ENCODE measurements at regions not wholly inside any gene's neighbourhood (a gene's known extent, or its start where the extent isn't known, plus 50 kb on each side); places are given as distances from the start of the nearest gene placed in this dataset.
A peak's percentile ranks its signal among the peaks of the same experiment; 100 is the strongest.

DNA sequence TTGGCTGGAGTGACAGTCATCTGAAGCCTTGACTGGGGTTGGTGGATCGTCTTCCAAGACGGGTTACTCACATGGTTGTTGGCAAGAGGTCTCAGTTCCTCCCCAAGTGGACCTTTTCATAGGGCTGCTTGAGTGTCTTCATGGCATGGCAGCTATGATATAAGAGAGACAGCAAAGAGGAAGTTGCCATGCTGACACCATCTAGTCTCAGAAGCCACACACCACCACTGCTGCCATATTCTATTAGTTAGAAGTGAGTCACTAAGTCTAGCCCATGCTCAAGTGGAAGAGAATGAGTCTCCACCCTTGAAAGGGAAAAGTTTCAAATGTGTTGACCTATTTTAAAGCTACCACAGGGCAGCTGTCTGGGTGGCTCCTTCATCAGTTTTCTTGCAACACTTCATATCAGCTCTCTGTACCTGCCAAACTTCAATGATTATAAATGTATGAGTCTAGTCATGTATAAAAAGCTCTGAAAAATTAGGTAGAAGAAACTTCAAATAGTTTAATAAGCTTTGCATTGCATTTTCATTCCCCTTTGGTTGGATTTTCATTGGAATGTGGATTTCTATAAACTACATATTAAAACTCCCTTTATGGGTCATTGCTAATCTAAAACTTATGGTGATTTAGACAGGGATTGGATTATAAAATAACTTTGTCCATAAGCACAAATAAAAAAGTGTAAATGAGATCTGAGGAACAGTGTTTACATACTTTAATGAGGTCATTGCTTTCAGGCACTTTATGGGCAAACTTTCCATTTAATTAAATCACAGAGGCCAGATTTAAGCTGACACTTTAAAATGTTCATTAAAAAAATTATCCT lies 68.0 kb upstream of the ATXN3L start:
- no peak for TF ChIP-seq CTCF (IDR thresholded peaks at IDR 0.05; ENCODE audit: borderline replicate concordance, extremely low read depth, insufficient read depth)
- Histone ChIP-seq H3K9ac (ENCODE audit: low read length in 3 of 3) (no peak overlapping the region), H3K4me1 (ENCODE audit: control insufficient read depth in 2 of 3, insufficient read depth in 2 of 3, low read depth in 1 of 3, low read length in 3 of 3) (no peaks in the 10 kb centered on the region), H3K36me3 (ENCODE audit: control insufficient read depth in 2 of 3, insufficient read depth in 3 of 3, low read length in 3 of 3) (no peaks in the 10 kb centered on the region), H3K9me3 (ENCODE audit: control insufficient read depth in 2 of 3, insufficient read depth in 1 of 3, low read length in 3 of 3) (no peaks in the 10 kb centered on the region), H3K27ac (ENCODE audit: low read depth in 2 of 2, low read length in 2 of 2) (no peak overlapping the region), H3K27me3 (ENCODE audit: control insufficient read depth, insufficient read depth, low read length) (peaks cover 7% of the 10 kb centered on the region), H3K4me3 (ENCODE audit: low read length in 3 of 3) (no peak overlapping the region)
- FAIRE-seq (no peak), DNase-seq (peak in 1 of 5 donors; percentile 31)
- intact Hi-C loops (cut with DNase I), result no loop called here

DNA sequence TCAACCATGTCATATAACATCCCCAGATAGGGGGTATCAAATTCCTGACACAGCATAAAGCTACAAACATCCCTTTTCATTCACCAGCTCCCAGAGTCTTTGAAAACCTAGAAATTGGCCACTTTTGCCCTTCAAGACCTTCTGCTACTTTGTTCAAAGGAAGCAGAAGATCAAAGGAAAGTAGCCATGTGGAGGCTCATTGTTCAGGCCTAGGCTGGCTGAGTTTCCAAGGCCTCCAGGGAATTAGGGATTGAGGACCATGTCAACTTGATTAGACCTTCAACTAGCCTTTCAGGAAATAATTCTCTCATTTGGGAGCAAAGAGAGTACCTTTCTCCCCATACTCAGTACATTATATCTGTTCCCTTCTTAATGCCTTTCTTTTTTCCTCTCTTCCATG lies 66.8 kb upstream of the ATXN3L start:
- DNase-seq, result peak in 2 of 5 donors; percentile 16 to 22
- intact Hi-C loops (cut with DNase I), result no loop called here
- no peak overlapping the region for H3K9ac ChIP-seq (ENCODE audit: low read length in 3 of 3)
- FAIRE-seq, result no peak
- no peak overlapping the region for H3K27ac ChIP-seq (ENCODE audit: low read depth in 2 of 2, low read length in 2 of 2)
- no peaks in the 10 kb centered on the region for H3K4me1 ChIP-seq (ENCODE audit: control insufficient read depth in 2 of 3, insufficient read depth in 2 of 3, low read depth in 1 of 3, low read length in 3 of 3)
- H3K36me3 ChIP-seq (ENCODE audit: control insufficient read depth in 2 of 3, insufficient read depth in 3 of 3, low read length in 3 of 3), result no peaks in the 10 kb centered on the region
- no peaks in the 10 kb centered on the region for H3K9me3 ChIP-seq (ENCODE audit: control insufficient read depth in 2 of 3, insufficient read depth in 1 of 3, low read length in 3 of 3)
- TF ChIP-seq CTCF (IDR thresholded peaks at IDR 0.05; ENCODE audit: borderline replicate concordance, extremely low read depth, insufficient read depth), result no peak
- no peak overlapping the region for H3K4me3 ChIP-seq (ENCODE audit: low read length in 3 of 3)
- peaks cover 7% of the 10 kb centered on the region for H3K27me3 ChIP-seq (ENCODE audit: control insufficient read depth, insufficient read depth, low read length)

DNA sequence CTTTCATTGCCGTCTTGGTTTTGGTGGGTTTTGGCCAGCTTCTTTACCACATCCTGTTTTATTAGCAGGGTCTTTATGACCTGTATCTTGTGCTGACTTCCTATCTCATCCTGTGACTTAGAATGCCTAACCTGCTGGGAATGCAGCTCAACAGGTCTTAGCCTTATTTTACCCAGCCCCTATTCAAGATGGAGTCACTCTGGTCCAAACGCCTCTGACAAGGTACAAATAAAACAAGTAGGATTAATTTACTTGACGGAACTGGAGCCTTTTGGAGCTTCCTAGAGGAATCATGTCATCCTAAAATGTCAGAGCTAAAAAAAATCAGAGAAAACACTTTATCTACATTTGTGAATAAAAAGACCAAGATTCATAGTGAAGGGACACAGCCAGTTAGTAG lies 66.2 kb upstream of the ATXN3L start:
- FAIRE-seq (no peak), DNase-seq (no peak)
- Histone ChIP-seq H3K27ac (ENCODE audit: low read depth in 2 of 2, low read length in 2 of 2) (no peak overlapping the region), H3K36me3 (ENCODE audit: control insufficient read depth in 2 of 3, insufficient read depth in 3 of 3, low read length in 3 of 3) (no peaks in the 10 kb centered on the region), H3K4me1 (ENCODE audit: control insufficient read depth in 2 of 3, insufficient read depth in 2 of 3, low read depth in 1 of 3, low read length in 3 of 3) (no peaks in the 10 kb centered on the region), H3K9ac (ENCODE audit: low read length in 3 of 3) (no peak overlapping the region), H3K9me3 (ENCODE audit: control insufficient read depth in 2 of 3, insufficient read depth in 1 of 3, low read length in 3 of 3) (no peaks in the 10 kb centered on the region), H3K27me3 (ENCODE audit: control insufficient read depth, insufficient read depth, low read length) (peaks cover 7% of the 10 kb centered on the region), H3K4me3 (ENCODE audit: low read length in 3 of 3) (no peak overlapping the region)
- intact Hi-C loops (cut with DNase I), result no loop called here
- TF ChIP-seq CTCF (IDR thresholded peaks at IDR 0.05; ENCODE audit: borderline replicate concordance, extremely low read depth, insufficient read depth), result no peak
